GM12878 (cell line): ENCODE measurements at regions not wholly inside any gene's neighbourhood (a gene's known extent, or its start where the extent isn't known, plus 50 kb on each side); places are given as distances from the start of the nearest gene placed in this dataset.

ENCODE experiments used
- ATAC-seq: fragments of 200-7000 bp; cut with Tn5 transposase; 3 replicates; pipeline ENCODE4 v1.9.1; 2020; ENCODE audit warnings: mild to moderate bottlenecking, moderate library complexity
- BruUV-seq: library from RNA; stranded (reverse); fragments of 400-500 nt; replicated peaks from 2 replicates; lab custom pipeline; 2021; lab: Mats Ljungman, UMichigan
- CTCF ChIA-PET: fragments of 300-600 bp; sonication (Branson Sonifier 250); formaldehyde crosslinking; extraction: SDS; loops from one replicate; lab custom pipeline; 2021; ENCODE audit warnings: inconsistent platforms; lab: Yijun Ruan, JAX
- POLR2A ChIA-PET: fragments of 350-600 bp; formaldehyde crosslinking; extraction: SDS; loops from one replicate; lab custom pipeline; 2021; ENCODE audit warnings: inconsistent platforms; lab: Charles Lee
- RAD21 ChIA-PET: fragments of 300-600 bp; sonication (Branson Sonifier 250); formaldehyde crosslinking; loops from one replicate; lab custom pipeline; 2023; ENCODE audit warnings: antibody characterized with exemption; ENCODE audit not compliant: unreplicated experiment; lab: Charles Lee
- SMC1A ChIA-PET: fragments of 300-600 bp; sonication (Branson Sonifier 250); formaldehyde crosslinking; loops from one replicate; lab custom pipeline; 2023; ENCODE audit not compliant: unreplicated experiment, uncharacterized antibody; lab: Charles Lee
- DNase-seq: peaks from one replicate; pipeline ENCODE4 v3.0.0-alpha.2; 2011; ENCODE audit warnings: low read depth, low spot score
- FAIRE-seq: peaks from 3 replicates; lab custom pipeline; 2011; peaks lifted over from hg19 to GRCh38; lab: Jason Lieb, UNC
- H2AFZ ChIP-seq: 2 replicates; pipeline ENCODE4 v1.6.0; 2011; ENCODE audit warnings: low read depth, low read length, control low read depth; ENCODE audit not compliant: control insufficient read depth
- H3K27ac ChIP-seq: 2 replicates; pipeline ENCODE4 v1.5.1; 2011; ENCODE audit warnings: control low read depth; ENCODE audit not compliant: control insufficient read depth, insufficient read depth
- H3K27me3 ChIP-seq, 2 experiments: replicated peaks in 1 of 2; 2 replicates each; pipeline versions ENCODE4 v1.6.0 to v1.6.1; 2011; ENCODE audit warnings: low read length in 1 of 2; ENCODE audit not compliant: control insufficient read depth in 2 of 2, insufficient read depth in 2 of 2
- H3K36me3 ChIP-seq, 2 experiments: 2 replicates each; pipeline ENCODE4 v1.5.1; 2011; ENCODE audit warnings: low read length in 1 of 2; ENCODE audit not compliant: control insufficient read depth in 2 of 2, insufficient read depth in 2 of 2
- H3K4me1 ChIP-seq: 2 replicates; pipeline ENCODE4 v1.6.1; 2011; ENCODE audit warnings: mild to moderate bottlenecking, low read length, moderate library complexity, mixed read lengths; ENCODE audit not compliant: control insufficient read depth, insufficient read depth
- H3K4me2 ChIP-seq: 2 replicates; pipeline ENCODE4 v1.6.0; 2011; ENCODE audit warnings: control low read depth; ENCODE audit not compliant: control insufficient read depth, insufficient read depth
- H3K4me3 ChIP-seq: fragments of 200-600 bp; sonication (generic); 2 replicates; pipeline ENCODE4 v1.5.1; 2016
- H3K79me2 ChIP-seq: 2 replicates; pipeline ENCODE4 v1.6.0; 2011; ENCODE audit warnings: low read length; ENCODE audit not compliant: control insufficient read depth, insufficient read depth
- H3K9ac ChIP-seq: 2 replicates; pipeline ENCODE4 v1.8.0; 2011; ENCODE audit warnings: low read length, control low read depth, mixed read lengths; ENCODE audit not compliant: control insufficient read depth, insufficient read depth
- H3K9me3 ChIP-seq: replicated peaks from 3 replicates; pipeline ENCODE4 v1.5.1; 2011; ENCODE audit warnings: mild to moderate bottlenecking, low read length; ENCODE audit not compliant: control insufficient read depth, insufficient read depth
- H4K20me1 ChIP-seq: 2 replicates; pipeline ENCODE4 v1.6.0; 2011; ENCODE audit not compliant: control insufficient read depth, insufficient read depth
- ASH2L ChIP-seq: fragments of 300-600, 200-600 bp; sonication (generic); IDR thresholded peaks from 2 replicates; pipeline ENCODE4 v1.6.1; 2017; ENCODE audit warnings: low read depth, mild to moderate bottlenecking, borderline replicate concordance
- EED ChIP-seq: sonication (generic); IDR thresholded peaks from 2 replicates; pipeline ENCODE4 v1.6.1; 2016; ENCODE audit warnings: antibody characterized with exemption, low read depth
- FOXK2 ChIP-seq: fragments of 450-650 bp; IDR thresholded peaks from 2 replicates; pipeline ENCODE4 v1.6.1; 2017; ENCODE audit warnings: mild to moderate bottlenecking, moderate library complexity
- HDAC6 ChIP-seq: fragments of 200-600 bp; sonication (generic); IDR thresholded peaks from one replicate; pipeline ENCODE4 v1.8.0; 2017; ENCODE audit warnings: antibody characterized with exemption; ENCODE audit not compliant: unreplicated experiment
- NFYA ChIP-seq: IDR thresholded peaks from 2 replicates; pipeline ENCODE4 v1.6.1; 2011; ENCODE audit warnings: low read depth, mild to moderate bottlenecking, low read length, improper control_type of control experiment, borderline replicate concordance
- NFYB ChIP-seq: IDR thresholded peaks from 2 replicates; pipeline ENCODE4 v1.6.1; 2011; ENCODE audit warnings: low read depth, mild to moderate bottlenecking, low read length, improper control_type of control experiment, moderate library complexity; ENCODE audit not compliant: insufficient read depth
- NR2C1 ChIP-seq: fragments of 450-650 bp; IDR thresholded peaks from 2 replicates; pipeline ENCODE4 v1.6.1; 2017; ENCODE audit warnings: antibody characterized with exemption, mild to moderate bottlenecking, moderate library complexity
- NR2F1 ChIP-seq: fragments of 450-650 bp; conservative IDR thresholded peaks from 2 replicates; pipeline ENCODE4 v1.6.1; 2017; ENCODE audit warnings: mild to moderate bottlenecking
- POLR2A ChIP-seq: IDR thresholded peaks from 2 replicates; pipeline ENCODE4 v1.6.1; 2011; ENCODE audit warnings: low read depth, mild to moderate bottlenecking, low read length
- SIN3A ChIP-seq: IDR thresholded peaks from 2 replicates; pipeline ENCODE4 v1.6.1; 2012; ENCODE audit warnings: low read depth, low read length, improper control_type of control experiment
- SMC3 ChIP-seq: IDR thresholded peaks from 2 replicates; pipeline ENCODE4 v1.6.1; 2011; ENCODE audit warnings: low read length, improper control_type of control experiment, borderline replicate concordance
- SRF ChIP-seq, 2 experiments: IDR thresholded peaks; 2 replicates each; pipeline ENCODE4 v1.6.1; 2011; ENCODE audit warnings: low read depth in 2 of 2, low read length in 2 of 2, mild to moderate bottlenecking in 1 of 2, moderate library complexity in 1 of 2
- YBX1 ChIP-seq: fragments of 450-650 bp; IDR thresholded peaks from 2 replicates; pipeline ENCODE4 v1.6.1; 2016; ENCODE audit warnings: antibody characterized with exemption
- ZNF274 ChIP-seq: IDR thresholded peaks from one replicate; pipeline ENCODE4 v1.8.0; 2011; ENCODE audit not compliant: insufficient read length, insufficient read depth
- WGBS: methylation state at CpG from one replicate; pipeline ENCODE4 v1.1.6; 2016; ENCODE audit warnings: low lambda C conversion rate; ENCODE audit not compliant: insufficient replicate concordance, insufficient coverage; ENCODE audit errors: missing lambda C conversion rate; 5-methylcytosine and 5-hydroxymethylcytosine counted together
- in situ Hi-C: fragments of 300-500 bp; cut with MboI; formaldehyde crosslinking; loops from 9 replicates; pipeline ENCODE4 v1.14.3; 2018; ENCODE audit warnings: mixed read lengths
- intact Hi-C: fragments of 100-400 bp; cut with micrococcal nuclease; formaldehyde crosslinking; loops from one replicate; pipeline ENCODE4 v1.14.2; 2022; ENCODE audit not compliant: unreplicated experiment
- TF ChIP-seq, protein P1 (sequence below): IDR thresholded peaks from 2 replicates; pipeline ENCODE4 v1.6.1; 2012; ENCODE audit warnings: low read depth, low read length, improper control_type of control experiment
- TF ChIP-seq, protein P2 (sequence below): fragments of 150-350 bp; IDR thresholded peaks from 2 replicates; pipeline ENCODE4 v1.6.1; 2016; ENCODE audit warnings: low read depth, low read length
- TF ChIP-seq, protein P3 (sequence below): fragments of 450-650 bp; IDR thresholded peaks from 2 replicates; pipeline ENCODE4 v1.6.1; 2018; ENCODE audit warnings: borderline replicate concordance, mild to moderate bottlenecking; ENCODE audit not compliant: partially characterized antibody
- TF ChIP-seq, protein P4 (sequence below): fragments of 150-350 bp; IDR thresholded peaks from 2 replicates; pipeline ENCODE4 v1.6.1; 2014; ENCODE audit warnings: mild to moderate bottlenecking, low read depth, low read length

DNA sequence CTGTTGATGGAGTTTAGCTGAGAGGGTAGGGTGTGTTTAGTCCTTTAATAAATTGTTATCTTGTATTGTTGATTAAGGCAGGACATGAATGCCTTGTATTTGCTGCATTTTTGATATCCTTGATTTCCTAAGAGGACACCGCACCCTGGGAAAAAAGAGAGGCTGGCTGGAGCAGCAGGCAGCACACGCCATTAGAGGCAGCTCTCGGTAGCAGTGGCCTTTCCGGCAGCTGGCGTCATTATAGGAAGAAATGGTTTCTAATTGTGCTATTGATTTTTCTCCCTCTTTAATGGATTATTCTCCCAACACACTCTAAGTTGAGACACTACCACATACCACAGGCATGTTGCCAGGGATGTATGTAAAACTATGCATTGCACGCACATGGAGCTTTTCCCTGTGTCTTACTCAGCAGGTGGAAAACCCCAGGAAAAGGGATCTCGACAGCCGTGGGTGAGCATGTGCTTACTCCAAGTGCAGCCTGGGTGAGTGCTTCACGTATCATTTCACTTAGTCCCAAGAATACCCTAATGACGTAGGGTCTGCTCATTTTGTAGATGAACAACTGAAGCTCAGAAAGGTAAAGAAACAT is 440.4 kb upstream of the RUNX1 start:
- no TSS peak for BruUV-seq
- Histone ChIP-seq H4K20me1 (no peaks in the 10 kb centered on the region), H3K4me1 (no peaks in the 10 kb centered on the region), H3K27me3 (no peaks in the 10 kb centered on the region), H3K36me3 (no peaks in the 10 kb centered on the region), H3K4me2 (no peak overlapping the region), H3K9ac (no peak overlapping the region), H2AFZ (no peak overlapping the region), H3K27ac (no peak overlapping the region), H3K79me2 (no peaks in the 10 kb centered on the region), H3K4me3 (no peak overlapping the region), H3K9me3 (no peaks in the 10 kb centered on the region)
- CTCF ChIA-PET = no interaction called here
- 65% methylated on average over 10 of the region's 10 CpGs for whole genome bisulfite sequencing
- ATAC-seq (no peak), DNase-seq (no peak), FAIRE-seq (no peak)
- POLR2A ChIA-PET = no interaction called here
- intact Hi-C loops = no loop called here
- SMC1A ChIA-PET = no interaction called here
- RAD21 ChIA-PET = no interaction called here
- in situ Hi-C loops = no loop called here
- TF ChIP-seq YBX1 (no peak), SRF (IDR thresholded peaks at IDR 0.05; ENCODE audit: low read depth in 2 of 2, low read length in 2 of 2) (no peak), SMC3 (no peak), ZNF274 (no peak), SIN3A (no peak), HDAC6 (no peak), POLR2A (no peak), ASH2L (no peak), NR2C1 (no peak), NR2F1 (no peak), NFYA (no peak), FOXK2 (no peak), EED (no peak), NFYB (no peak)
- TF ChIP-seq, protein P1, sequence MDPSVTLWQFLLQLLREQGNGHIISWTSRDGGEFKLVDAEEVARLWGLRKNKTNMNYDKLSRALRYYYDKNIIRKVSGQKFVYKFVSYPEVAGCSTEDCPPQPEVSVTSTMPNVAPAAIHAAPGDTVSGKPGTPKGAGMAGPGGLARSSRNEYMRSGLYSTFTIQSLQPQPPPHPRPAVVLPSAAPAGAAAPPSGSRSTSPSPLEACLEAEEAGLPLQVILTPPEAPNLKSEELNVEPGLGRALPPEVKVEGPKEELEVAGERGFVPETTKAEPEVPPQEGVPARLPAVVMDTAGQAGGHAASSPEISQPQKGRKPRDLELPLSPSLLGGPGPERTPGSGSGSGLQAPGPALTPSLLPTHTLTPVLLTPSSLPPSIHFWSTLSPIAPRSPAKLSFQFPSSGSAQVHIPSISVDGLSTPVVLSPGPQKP = no peak
- TF ChIP-seq, protein P2, sequence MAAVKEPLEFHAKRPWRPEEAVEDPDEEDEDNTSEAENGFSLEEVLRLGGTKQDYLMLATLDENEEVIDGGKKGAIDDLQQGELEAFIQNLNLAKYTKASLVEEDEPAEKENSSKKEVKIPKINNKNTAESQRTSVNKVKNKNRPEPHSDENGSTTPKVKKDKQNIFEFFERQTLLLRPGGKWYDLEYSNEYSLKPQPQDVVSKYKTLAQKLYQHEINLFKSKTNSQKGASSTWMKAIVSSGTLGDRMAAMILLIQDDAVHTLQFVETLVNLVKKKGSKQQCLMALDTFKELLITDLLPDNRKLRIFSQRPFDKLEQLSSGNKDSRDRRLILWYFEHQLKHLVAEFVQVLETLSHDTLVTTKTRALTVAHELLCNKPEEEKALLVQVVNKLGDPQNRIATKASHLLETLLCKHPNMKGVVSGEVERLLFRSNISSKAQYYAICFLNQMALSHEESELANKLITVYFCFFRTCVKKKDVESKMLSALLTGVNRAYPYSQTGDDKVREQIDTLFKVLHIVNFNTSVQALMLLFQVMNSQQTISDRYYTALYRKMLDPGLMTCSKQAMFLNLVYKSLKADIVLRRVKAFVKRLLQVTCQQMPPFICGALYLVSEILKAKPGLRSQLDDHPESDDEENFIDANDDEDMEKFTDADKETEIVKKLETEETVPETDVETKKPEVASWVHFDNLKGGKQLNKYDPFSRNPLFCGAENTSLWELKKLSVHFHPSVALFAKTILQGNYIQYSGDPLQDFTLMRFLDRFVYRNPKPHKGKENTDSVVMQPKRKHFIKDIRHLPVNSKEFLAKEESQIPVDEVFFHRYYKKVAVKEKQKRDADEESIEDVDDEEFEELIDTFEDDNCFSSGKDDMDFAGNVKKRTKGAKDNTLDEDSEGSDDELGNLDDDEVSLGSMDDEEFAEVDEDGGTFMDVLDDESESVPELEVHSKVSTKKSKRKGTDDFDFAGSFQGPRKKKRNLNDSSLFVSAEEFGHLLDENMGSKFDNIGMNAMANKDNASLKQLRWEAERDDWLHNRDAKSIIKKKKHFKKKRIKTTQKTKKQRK = no peak
- TF ChIP-seq, protein P3, sequence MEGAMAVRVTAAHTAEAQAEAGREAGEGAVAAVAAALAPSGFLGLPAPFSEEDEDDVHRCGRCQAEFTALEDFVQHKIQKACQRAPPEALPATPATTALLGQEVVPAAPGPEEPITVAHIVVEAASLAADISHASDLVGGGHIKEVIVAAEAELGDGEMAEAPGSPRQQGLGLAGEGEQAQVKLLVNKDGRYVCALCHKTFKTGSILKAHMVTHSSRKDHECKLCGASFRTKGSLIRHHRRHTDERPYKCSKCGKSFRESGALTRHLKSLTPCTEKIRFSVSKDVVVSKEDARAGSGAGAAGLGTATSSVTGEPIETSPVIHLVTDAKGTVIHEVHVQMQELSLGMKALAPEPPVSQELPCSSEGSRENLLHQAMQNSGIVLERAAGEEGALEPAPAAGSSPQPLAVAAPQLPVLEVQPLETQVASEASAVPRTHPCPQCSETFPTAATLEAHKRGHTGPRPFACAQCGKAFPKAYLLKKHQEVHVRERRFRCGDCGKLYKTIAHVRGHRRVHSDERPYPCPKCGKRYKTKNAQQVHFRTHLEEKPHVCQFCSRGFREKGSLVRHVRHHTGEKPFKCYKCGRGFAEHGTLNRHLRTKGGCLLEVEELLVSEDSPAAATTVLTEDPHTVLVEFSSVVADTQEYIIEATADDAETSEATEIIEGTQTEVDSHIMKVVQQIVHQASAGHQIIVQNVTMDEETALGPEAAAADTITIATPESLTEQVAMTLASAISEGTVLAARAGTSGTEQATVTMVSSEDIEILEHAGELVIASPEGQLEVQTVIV = no peak
- TF ChIP-seq, protein P4, sequence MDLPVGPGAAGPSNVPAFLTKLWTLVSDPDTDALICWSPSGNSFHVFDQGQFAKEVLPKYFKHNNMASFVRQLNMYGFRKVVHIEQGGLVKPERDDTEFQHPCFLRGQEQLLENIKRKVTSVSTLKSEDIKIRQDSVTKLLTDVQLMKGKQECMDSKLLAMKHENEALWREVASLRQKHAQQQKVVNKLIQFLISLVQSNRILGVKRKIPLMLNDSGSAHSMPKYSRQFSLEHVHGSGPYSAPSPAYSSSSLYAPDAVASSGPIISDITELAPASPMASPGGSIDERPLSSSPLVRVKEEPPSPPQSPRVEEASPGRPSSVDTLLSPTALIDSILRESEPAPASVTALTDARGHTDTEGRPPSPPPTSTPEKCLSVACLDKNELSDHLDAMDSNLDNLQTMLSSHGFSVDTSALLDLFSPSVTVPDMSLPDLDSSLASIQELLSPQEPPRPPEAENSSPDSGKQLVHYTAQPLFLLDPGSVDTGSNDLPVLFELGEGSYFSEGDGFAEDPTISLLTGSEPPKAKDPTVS = no peak
